ENCODE measurements at regions not wholly inside any gene's neighbourhood (a gene's known extent, or its start where the extent isn't known, plus 50 kb on each side); places are given as distances from the start of the nearest gene placed in this dataset.
"Not testable (repeated sequence)": the region's sequence is repeated elsewhere in the genome, so short reads cannot be mapped to it uniquely, and the experiment has no call there.

DNA sequence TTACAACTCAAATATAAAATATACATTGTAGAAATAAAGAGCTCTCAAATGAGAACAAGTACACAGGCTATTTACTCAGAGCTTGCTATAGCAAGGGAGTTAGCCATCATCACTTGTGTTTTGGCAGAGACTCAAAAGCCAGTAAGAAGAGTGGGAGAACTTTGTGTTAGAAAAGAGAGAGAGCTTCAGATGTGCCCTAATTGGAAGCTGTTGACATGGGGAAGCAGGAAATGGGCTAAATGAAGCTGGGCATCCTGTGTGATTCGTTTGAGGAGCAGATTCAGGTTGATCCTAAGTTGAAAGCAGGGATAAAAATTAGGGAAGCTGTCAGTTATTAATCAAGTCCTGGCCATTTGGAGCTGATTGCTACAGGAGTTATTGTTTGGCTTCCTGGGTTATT, 207.4 kb upstream of the MAOA start:
- Mint-ChIP-seq H3K4me3 (ENCODE audit: unreplicated experiment) (no peak overlapping the region), H3K4me1 (ENCODE audit: low read depth, unreplicated experiment) (no peaks in the 10 kb centered on the region), H3K36me3 (ENCODE audit: insufficient read depth, unreplicated experiment) (no peaks in the 10 kb centered on the region), H3K27me3 (ENCODE audit: insufficient read depth, unreplicated experiment) (no peaks in the 10 kb centered on the region), H3K9me3 (ENCODE audit: unreplicated experiment) (no peaks in the 10 kb centered on the region), H3K27ac (ENCODE audit: unreplicated experiment) (peak overlapping the region; percentile 66)
- Histone ChIP-seq H3K9me3 (no peaks in the 10 kb centered on the region), H3K4me3 (ENCODE audit: low read depth, low read length) (no peak overlapping the region), H3K27me3 (replicated peaks; ENCODE audit: control insufficient read depth, insufficient read depth, low read length) (no peaks in the 10 kb centered on the region), H3K4me1 (no peaks in the 10 kb centered on the region), H3K36me3 (ENCODE audit: control insufficient read depth, insufficient read depth, low read length) (no peaks in the 10 kb centered on the region)
- no peak for DNase-seq
- BruUV-seq (replicated peaks) = no TSS peak
- CTCF ChIA-PET = no interaction called here
- TF ChIP-seq, protein P1, sequence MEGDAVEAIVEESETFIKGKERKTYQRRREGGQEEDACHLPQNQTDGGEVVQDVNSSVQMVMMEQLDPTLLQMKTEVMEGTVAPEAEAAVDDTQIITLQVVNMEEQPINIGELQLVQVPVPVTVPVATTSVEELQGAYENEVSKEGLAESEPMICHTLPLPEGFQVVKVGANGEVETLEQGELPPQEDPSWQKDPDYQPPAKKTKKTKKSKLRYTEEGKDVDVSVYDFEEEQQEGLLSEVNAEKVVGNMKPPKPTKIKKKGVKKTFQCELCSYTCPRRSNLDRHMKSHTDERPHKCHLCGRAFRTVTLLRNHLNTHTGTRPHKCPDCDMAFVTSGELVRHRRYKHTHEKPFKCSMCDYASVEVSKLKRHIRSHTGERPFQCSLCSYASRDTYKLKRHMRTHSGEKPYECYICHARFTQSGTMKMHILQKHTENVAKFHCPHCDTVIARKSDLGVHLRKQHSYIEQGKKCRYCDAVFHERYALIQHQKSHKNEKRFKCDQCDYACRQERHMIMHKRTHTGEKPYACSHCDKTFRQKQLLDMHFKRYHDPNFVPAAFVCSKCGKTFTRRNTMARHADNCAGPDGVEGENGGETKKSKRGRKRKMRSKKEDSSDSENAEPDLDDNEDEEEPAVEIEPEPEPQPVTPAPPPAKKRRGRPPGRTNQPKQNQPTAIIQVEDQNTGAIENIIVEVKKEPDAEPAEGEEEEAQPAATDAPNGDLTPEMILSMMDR (IDR thresholded peaks at IDR 0.05; ENCODE audit: insufficient read depth in 1 of 2, low read depth in 1 of 2, low read length in 1 of 2, severe bottlenecking in 1 of 2, unreplicated experiment in 1 of 2) = no peak
- POLR2A ChIA-PET = no interaction called here
- intact Hi-C loops (cut with micrococcal nuclease; ENCODE audit: unreplicated experiment) = no loop called here

DNA sequence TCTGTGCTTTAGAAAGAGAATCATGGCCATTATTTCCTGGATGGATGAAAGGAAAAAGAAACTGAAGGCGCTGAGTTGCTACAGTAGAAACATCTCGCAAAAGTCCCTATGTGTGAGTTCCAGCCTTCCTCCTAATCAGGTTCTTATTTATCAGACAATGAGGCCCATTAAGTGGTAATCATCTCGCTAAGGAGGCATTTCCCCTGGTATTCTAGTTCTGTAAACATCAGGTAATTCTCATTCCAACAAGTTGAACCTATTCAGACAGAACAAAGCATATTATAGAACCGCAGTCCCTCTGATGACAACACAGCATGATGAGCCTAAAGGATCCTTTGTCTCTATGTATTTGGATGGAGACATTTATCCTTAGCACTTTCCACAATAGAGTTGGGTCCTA, 205.7 kb upstream of the MAOA start:
- POLR2A ChIA-PET = no interaction called here
- DNase-seq = no peak
- Histone ChIP-seq H3K4me3 (ENCODE audit: low read depth, low read length) (no peak overlapping the region), H3K4me1 (no peaks in the 10 kb centered on the region), H3K9me3 (no peaks in the 10 kb centered on the region), H3K27me3 (replicated peaks; ENCODE audit: control insufficient read depth, insufficient read depth, low read length) (no peaks in the 10 kb centered on the region), H3K36me3 (ENCODE audit: control insufficient read depth, insufficient read depth, low read length) (no peaks in the 10 kb centered on the region)
- Mint-ChIP-seq H3K4me1 (ENCODE audit: low read depth, unreplicated experiment) (no peaks in the 10 kb centered on the region), H3K4me3 (ENCODE audit: unreplicated experiment) (no peak overlapping the region), H3K27me3 (ENCODE audit: insufficient read depth, unreplicated experiment) (no peaks in the 10 kb centered on the region), H3K27ac (ENCODE audit: unreplicated experiment) (no peak overlapping the region), H3K9me3 (ENCODE audit: unreplicated experiment) (peaks cover 2% of the 10 kb centered on the region), H3K36me3 (ENCODE audit: insufficient read depth, unreplicated experiment) (no peaks in the 10 kb centered on the region)
- CTCF ChIA-PET = no interaction called here
- TF ChIP-seq, protein P1 (IDR thresholded peaks at IDR 0.05; ENCODE audit: insufficient read depth in 1 of 2, low read depth in 1 of 2, low read length in 1 of 2, severe bottlenecking in 1 of 2, unreplicated experiment in 1 of 2) = no peak
- intact Hi-C loops (cut with micrococcal nuclease; ENCODE audit: unreplicated experiment) = no loop called here
- no TSS peak for BruUV-seq (replicated peaks)

DNA sequence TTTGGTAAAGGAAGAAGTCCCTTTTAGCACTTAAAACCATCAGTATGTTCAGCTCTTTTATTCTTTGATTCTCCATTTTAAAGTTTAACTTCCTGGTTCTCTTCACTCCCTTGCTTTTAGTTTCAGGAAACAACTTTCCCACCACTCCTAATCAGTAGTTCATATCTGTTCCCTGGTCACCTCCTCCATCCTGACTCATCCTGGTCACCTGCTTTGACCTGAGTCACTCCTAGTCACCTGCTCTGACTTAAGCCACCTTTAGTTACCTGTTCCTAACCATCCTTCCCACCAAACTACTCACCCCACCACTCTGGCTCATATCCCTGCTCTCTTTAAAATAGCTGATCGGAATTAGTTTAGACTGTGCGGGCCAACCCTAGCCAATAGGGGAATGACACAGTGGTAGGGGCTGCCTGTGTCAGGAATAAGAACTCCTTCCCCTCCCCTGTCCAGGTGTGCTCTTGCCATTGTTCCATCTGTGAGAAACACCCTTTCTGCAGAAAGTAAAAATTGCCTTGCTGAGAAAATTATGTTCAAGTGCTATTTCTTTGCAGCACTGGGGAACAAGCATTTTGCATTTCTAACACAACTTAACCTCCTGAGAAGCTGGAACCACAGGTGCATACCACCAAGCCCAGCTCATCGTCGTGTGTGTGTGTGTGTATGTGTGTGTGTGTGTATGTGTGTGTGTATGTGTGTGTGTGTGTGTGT, 204.0 kb upstream of the MAOA start:
- H3K27ac Mint-ChIP-seq (ENCODE audit: unreplicated experiment); POLR2A ChIA-PET; CTCF ChIA-PET; H3K9me3 ChIP-seq; DNase-seq; H3K36me3 ChIP-seq (ENCODE audit: control insufficient read depth, insufficient read depth, low read length); H3K4me3 Mint-ChIP-seq (ENCODE audit: unreplicated experiment); H3K36me3 Mint-ChIP-seq (ENCODE audit: insufficient read depth, unreplicated experiment); H3K4me3 ChIP-seq (ENCODE audit: low read depth, low read length); BruUV-seq (replicated peaks); intact Hi-C loops (cut with micrococcal nuclease; ENCODE audit: unreplicated experiment); H3K27me3 Mint-ChIP-seq (ENCODE audit: insufficient read depth, unreplicated experiment); H3K27me3 ChIP-seq (replicated peaks; ENCODE audit: control insufficient read depth, insufficient read depth, low read length); H3K4me1 Mint-ChIP-seq (ENCODE audit: low read depth, unreplicated experiment); H3K9me3 Mint-ChIP-seq (ENCODE audit: unreplicated experiment); H3K4me1 ChIP-seq: not testable (repeated sequence)

DNA sequence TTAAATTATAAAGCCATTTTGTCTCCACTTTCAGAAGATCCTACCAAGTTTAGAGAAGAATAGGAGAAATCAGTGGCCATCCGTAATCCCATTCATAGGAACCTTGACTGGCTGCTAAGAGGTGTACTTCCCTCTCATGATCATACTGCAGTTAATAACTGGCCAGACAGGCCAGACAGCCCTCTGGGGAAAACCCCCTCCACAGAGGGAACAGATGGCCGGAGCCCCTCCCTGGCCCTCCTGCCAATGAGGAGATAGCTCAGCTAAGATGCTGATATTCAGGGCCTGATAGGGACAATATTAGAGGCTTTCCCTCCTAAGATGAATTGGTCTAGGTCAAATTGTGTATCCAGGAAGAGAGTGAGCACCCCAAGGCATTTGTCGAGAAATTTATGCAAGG, 200.0 kb upstream of the MAOA start:
- no TSS peak for BruUV-seq (replicated peaks)
- CTCF ChIA-PET = no interaction called here
- Histone ChIP-seq H3K36me3 (ENCODE audit: control insufficient read depth, insufficient read depth, low read length) (no peaks in the 10 kb centered on the region), H3K27me3 (replicated peaks; ENCODE audit: control insufficient read depth, insufficient read depth, low read length) (no peaks in the 10 kb centered on the region), H3K4me3 (ENCODE audit: low read depth, low read length) (no peak overlapping the region), H3K9me3 (no peaks in the 10 kb centered on the region), H3K4me1 (no peaks in the 10 kb centered on the region)
- Mint-ChIP-seq H3K27ac (ENCODE audit: unreplicated experiment) (no peak overlapping the region), H3K4me1 (ENCODE audit: low read depth, unreplicated experiment) (no peaks in the 10 kb centered on the region), H3K9me3 (ENCODE audit: unreplicated experiment) (peaks cover 9% of the 10 kb centered on the region), H3K4me3 (ENCODE audit: unreplicated experiment) (no peak overlapping the region), H3K27me3 (ENCODE audit: insufficient read depth, unreplicated experiment) (no peaks in the 10 kb centered on the region), H3K36me3 (ENCODE audit: insufficient read depth, unreplicated experiment) (no peaks in the 10 kb centered on the region)
- DNase-seq = no peak
- TF ChIP-seq, protein P1 (IDR thresholded peaks at IDR 0.05; ENCODE audit: insufficient read depth in 1 of 2, low read depth in 1 of 2, low read length in 1 of 2, severe bottlenecking in 1 of 2, unreplicated experiment in 1 of 2) = no peak
- POLR2A ChIA-PET = no interaction called here
- intact Hi-C loops (cut with micrococcal nuclease; ENCODE audit: unreplicated experiment) = no loop called here

All from Caco-2 (cell line).